A549 (cell line): ENCODE measurements at regions not wholly inside any gene's neighbourhood (a gene's known extent, or its start where the extent isn't known, plus 50 kb on each side); places are given as distances from the start of the nearest gene placed in this dataset.

ENCODE experiments used
- ATAC-seq, 2 experiments: fragments of 200-7000 bp in 1 of 2; fragments of >200 bp in 1 of 2; cut with Nextera tagmentation in 1 of 2; cut with Tn5 transposase in 1 of 2; 3 replicates each; pipeline versions ENCODE4 v1.8.0 to v1.9.1; 2018 to 2020; ENCODE audit warnings: mild to moderate bottlenecking in 1 of 2, moderate library complexity in 1 of 2
- CTCF ChIA-PET: fragments of 300-600 bp; sonication (Branson Sonifier 250); formaldehyde crosslinking; extraction: SDS; loops from one replicate; lab custom pipeline; 2021; ENCODE audit warnings: antibody characterized with exemption, inconsistent platforms; lab: Yijun Ruan, JAX
- POLR2A ChIA-PET: fragments of 350-600 bp; formaldehyde crosslinking; extraction: SDS; loops from one replicate; lab custom pipeline; 2021; ENCODE audit warnings: antibody characterized with exemption, inconsistent platforms; lab: Yijun Ruan, JAX
- DNase-seq, 2 experiments: peaks; one replicate each; pipeline versions ENCODE4 v3.0.0 to v3.0.0-alpha.2; 2011 to 2016; ENCODE audit warnings: low read depth in 1 of 2, low spot score in 1 of 2
- FAIRE-seq: peaks from 2 replicates; lab custom pipeline; 2011; peaks lifted over from hg19 to GRCh38; lab: Jason Lieb, UNC
- H3K27ac ChIP-seq, 2 experiments: fragments of >200 bp; sonication (Bioruptor Twin); formaldehyde crosslinking; 3 replicates each; pipeline ENCODE4 v1.5.1; 2016 to 2017
- H3K4me1 ChIP-seq: fragments of >200 bp; sonication (Bioruptor Twin); formaldehyde crosslinking; 3 replicates; pipeline ENCODE4 v1.6.1; 2016
- H3K4me2 ChIP-seq: fragments of >200 bp; sonication (Bioruptor Twin); formaldehyde crosslinking; 3 replicates; pipeline ENCODE4 v1.6.1; 2016
- H3K4me3 ChIP-seq: fragments of >200 bp; sonication (Bioruptor Twin); formaldehyde crosslinking; 3 replicates; pipeline ENCODE4 v1.5.1; 2016
- H3K9me3 ChIP-seq: fragments of >200 bp; sonication (Bioruptor Twin); formaldehyde crosslinking; 3 replicates; pipeline ENCODE4 v1.6.1; 2016
- BCL3 ChIP-seq: fragments of >200 bp; sonication (Bioruptor Twin); formaldehyde crosslinking; IDR thresholded peaks from 3 replicates; pipeline ENCODE4 v1.6.1; 2016
- CHD2 ChIP-seq: fragments of 150-350 bp; IDR thresholded peaks from 2 replicates; pipeline ENCODE4 v1.6.1; 2014; ENCODE audit warnings: low read length; ENCODE audit not compliant: partially characterized antibody
- CHD4 ChIP-seq: fragments of 200-600 bp; sonication (generic); IDR thresholded peaks from 2 replicates; pipeline ENCODE4 v1.6.1; 2016; ENCODE audit warnings: antibody characterized with exemption, mild to moderate bottlenecking, borderline replicate concordance
- ELK1 ChIP-seq: fragments of 150-350 bp; IDR thresholded peaks from 2 replicates; pipeline ENCODE4 v1.6.1; 2014; ENCODE audit warnings: low read depth, mild to moderate bottlenecking, low read length
- EP300 ChIP-seq, 2 experiments: fragments of >200 bp; sonication (Bioruptor Twin); formaldehyde crosslinking; IDR thresholded peaks; 2 replicates in 1 of 2; 3 replicates in 1 of 2; pipeline ENCODE4 v1.6.1; 2016 to 2017
- FOSL2 ChIP-seq, 2 experiments: fragments of 450-650 bp in 1 of 2; fragments of >200 bp in 1 of 2; sonication (Bioruptor Twin) in 1 of 2; formaldehyde crosslinking; IDR thresholded peaks; 2 replicates each; pipeline versions ENCODE4 v1.5.0 to v1.6.1; 2016 to 2020; ENCODE audit warnings: mild to moderate bottlenecking in 1 of 2, moderate library complexity in 1 of 2
- GATA3 ChIP-seq: IDR thresholded peaks from 2 replicates; pipeline ENCODE4 v1.6.1; 2012; ENCODE audit warnings: borderline replicate concordance
- HOXA7 ChIP-seq: fragments of 250-450 bp; sonication (Bioruptor Pico); IDR thresholded peaks from 2 replicates; pipeline ENCODE4 v1.5.0; 2020; ENCODE audit warnings: mild to moderate bottlenecking, moderate library complexity
- HOXB13 ChIP-seq: fragments of 250-450 bp; sonication (Bioruptor Pico); IDR thresholded peaks from 2 replicates; pipeline ENCODE4 v1.5.0; 2020; ENCODE audit warnings: low read depth, mild to moderate bottlenecking, moderate library complexity
- JUN ChIP-seq, 2 experiments: fragments of >200 bp; sonication (Bioruptor Twin); formaldehyde crosslinking; IDR thresholded peaks; 2 replicates in 1 of 2; 3 replicates in 1 of 2; pipeline ENCODE4 v1.6.1; 2016 to 2017
- JUNB ChIP-seq: fragments of >200 bp; sonication (Bioruptor Twin); formaldehyde crosslinking; IDR thresholded peaks from 2 replicates; pipeline ENCODE4 v1.6.1; 2016
- MYC ChIP-seq: IDR thresholded peaks from 2 replicates; pipeline ENCODE4 v1.6.1; 2012; ENCODE audit warnings: mild to moderate bottlenecking, inconsistent platforms, low read length, improper control_type of control experiment, borderline replicate concordance
- NPAS2 ChIP-seq: fragments of 250-450 bp; sonication (Bioruptor Pico); IDR thresholded peaks from 2 replicates; pipeline ENCODE4 v1.8.0; 2022; ENCODE audit warnings: mild to moderate bottlenecking, moderate library complexity, borderline replicate concordance
- POLR2AphosphoS2 ChIP-seq: conservative IDR thresholded peaks from 2 replicates; pipeline ENCODE4 v1.6.1; 2012; ENCODE audit warnings: low read length, improper control_type of control experiment, inconsistent platforms
- RCOR1 ChIP-seq: fragments of 150-350 bp; IDR thresholded peaks from 2 replicates; pipeline ENCODE4 v1.6.1; 2014; ENCODE audit warnings: antibody characterized with exemption, low read length, low read depth
- REST ChIP-seq: fragments of 200-600 bp; sonication (generic); IDR thresholded peaks from 2 replicates; pipeline ENCODE4 v1.6.1; 2016; ENCODE audit warnings: antibody characterized with exemption, mild to moderate bottlenecking, moderate library complexity
- SMC3 ChIP-seq: fragments of >200 bp; sonication (Bioruptor Twin); formaldehyde crosslinking; IDR thresholded peaks from 3 replicates; pipeline ENCODE4 v1.6.1; 2018; ENCODE audit warnings: inconsistent platforms
- ZC3H11A ChIP-seq: fragments of 450-650 bp; IDR thresholded peaks from 2 replicates; pipeline ENCODE4 v1.6.1; 2014; ENCODE audit warnings: antibody characterized with exemption, mild to moderate bottlenecking
- ZNF302 ChIP-seq: fragments of 250-450 bp; sonication (Bioruptor Pico); IDR thresholded peaks from 2 replicates; pipeline ENCODE4 v1.9.0; 2021; ENCODE audit warnings: inconsistent platforms, mild to moderate bottlenecking, moderate library complexity
- ZSCAN20 ChIP-seq: fragments of 250-450 bp; sonication (Bioruptor Pico); IDR thresholded peaks from 2 replicates; pipeline ENCODE4 v1.8.0; 2022; ENCODE audit warnings: mild to moderate bottlenecking, moderate library complexity
- WGBS: methylation state at CpG from one replicate; pipeline ENCODE4 v1.1.6; 2017; ENCODE audit errors: missing lambda C conversion rate; 5-methylcytosine and 5-hydroxymethylcytosine counted together
- TF ChIP-seq, protein P1 (sequence below): fragments of 250-450 bp; sonication (Bioruptor Pico); IDR thresholded peaks from 2 replicates; pipeline ENCODE4 v1.5.0; 2020; ENCODE audit warnings: low read depth, mild to moderate bottlenecking, moderate library complexity
- TF ChIP-seq, protein P2 (sequence below): IDR thresholded peaks from 2 replicates; pipeline ENCODE4 v1.6.1; 2012
- TF ChIP-seq, protein P3 (sequence below): fragments of >200 bp; sonication (Bioruptor Twin); formaldehyde crosslinking; IDR thresholded peaks from 2 replicates; pipeline ENCODE4 v1.6.1; 2016
- TF ChIP-seq, protein P4 (sequence below): fragments of 250-450 bp; sonication (Bioruptor Pico); IDR thresholded peaks from 2 replicates; pipeline ENCODE4 v1.5.0; 2021; ENCODE audit warnings: mild to moderate bottlenecking, moderate library complexity, borderline replicate concordance

DNA sequence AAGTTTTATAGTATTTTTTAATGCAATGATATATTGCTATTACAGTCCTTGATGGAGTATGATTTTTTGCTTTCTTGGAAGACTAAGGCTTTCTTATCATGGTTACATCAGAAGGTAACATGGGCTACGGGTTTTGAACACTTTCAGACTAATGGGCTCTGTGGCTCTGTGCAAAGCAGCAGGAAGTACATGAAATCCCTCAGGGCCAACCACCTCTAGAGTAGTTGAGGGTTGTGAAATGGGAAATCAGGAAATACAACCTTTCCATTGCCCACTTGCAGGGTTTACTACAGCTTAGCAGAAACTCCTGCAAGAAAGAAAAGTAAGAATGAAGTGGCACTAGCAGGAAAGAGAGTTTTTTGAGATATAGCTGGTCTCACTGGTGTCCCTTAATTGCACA lies 853.5 kb downstream of the KCNMA1 start:
- ChIA-PET POLR2A (no interaction called here), CTCF (no interaction called here)
- FAIRE-seq (no peak), ATAC-seq (no peak), DNase-seq (no peak)
- H3K27ac ChIP-seq, result no peak overlapping the region
- H3K4me3 ChIP-seq, result no peak overlapping the region
- H3K4me1 ChIP-seq, result no peaks in the 10 kb centered on the region
- no peak overlapping the region for H3K4me2 ChIP-seq
- H3K9me3 ChIP-seq, result peaks cover under 1% of the 10 kb centered on the region; the same call in 1 of the 3 replicates
- 6% methylated on average over 1 of the region's 1 CpG for WGBS
- no peak for TF ChIP-seq GATA3
- TF ChIP-seq CHD2, result no peak
- TF ChIP-seq, protein P1, sequence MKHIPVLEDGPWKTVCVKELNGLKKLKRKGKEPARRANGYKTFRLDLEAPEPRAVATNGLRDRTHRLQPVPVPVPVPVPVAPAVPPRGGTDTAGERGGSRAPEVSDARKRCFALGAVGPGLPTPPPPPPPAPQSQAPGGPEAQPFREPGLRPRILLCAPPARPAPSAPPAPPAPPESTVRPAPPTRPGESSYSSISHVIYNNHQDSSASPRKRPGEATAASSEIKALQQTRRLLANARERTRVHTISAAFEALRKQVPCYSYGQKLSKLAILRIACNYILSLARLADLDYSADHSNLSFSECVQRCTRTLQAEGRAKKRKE (CRISPR knock-in tag), result no peak
- no peak for TF ChIP-seq EP300 (IDR thresholded peaks at IDR 0.05)
- no peak for TF ChIP-seq ZNF302 (CRISPR knock-in tag)
- TF ChIP-seq HOXB13 (CRISPR knock-in tag), result no peak
- TF ChIP-seq, protein P2, sequence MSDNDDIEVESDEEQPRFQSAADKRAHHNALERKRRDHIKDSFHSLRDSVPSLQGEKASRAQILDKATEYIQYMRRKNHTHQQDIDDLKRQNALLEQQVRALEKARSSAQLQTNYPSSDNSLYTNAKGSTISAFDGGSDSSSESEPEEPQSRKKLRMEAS, result no peak
- no peak for TF ChIP-seq BCL3
- no peak for TF ChIP-seq POLR2AphosphoS2
- no peak for TF ChIP-seq ZSCAN20
- TF ChIP-seq JUN (IDR thresholded peaks at IDR 0.05), result no peak
- TF ChIP-seq, protein P3, sequence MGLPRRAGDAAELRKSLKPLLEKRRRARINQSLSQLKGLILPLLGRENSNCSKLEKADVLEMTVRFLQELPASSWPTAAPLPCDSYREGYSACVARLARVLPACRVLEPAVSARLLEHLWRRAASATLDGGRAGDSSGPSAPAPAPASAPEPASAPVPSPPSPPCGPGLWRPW, result no peak
- no peak for TF ChIP-seq SMC3
- TF ChIP-seq ELK1, result no peak
- TF ChIP-seq HOXA7 (CRISPR knock-in tag), result no peak
- TF ChIP-seq RCOR1, result no peak

- FAIRE-seq, result no peak
- Histone ChIP-seq H3K9me3 (no peaks in the 10 kb centered on the region; the same call in 2 of the 3 replicates), H3K4me1 (no peaks in the 10 kb centered on the region), H3K4me2 (no peak overlapping the region), H3K4me3 (no peak overlapping the region), H3K27ac (no peak overlapping the region)
- WGBS, result 12% methylated on average over 6 of the region's 6 CpGs
- ATAC-seq, result no peak
- POLR2A ChIA-PET, result no interaction called here
- no peak for DNase-seq
- CTCF ChIA-PET, result no interaction called here
- no peak for TF ChIP-seq ZNF302 (CRISPR knock-in tag)
- no peak for TF ChIP-seq HOXB13 (CRISPR knock-in tag)
- TF ChIP-seq SMC3, result no peak
- no peak for TF ChIP-seq CHD4
- TF ChIP-seq, protein P4, sequence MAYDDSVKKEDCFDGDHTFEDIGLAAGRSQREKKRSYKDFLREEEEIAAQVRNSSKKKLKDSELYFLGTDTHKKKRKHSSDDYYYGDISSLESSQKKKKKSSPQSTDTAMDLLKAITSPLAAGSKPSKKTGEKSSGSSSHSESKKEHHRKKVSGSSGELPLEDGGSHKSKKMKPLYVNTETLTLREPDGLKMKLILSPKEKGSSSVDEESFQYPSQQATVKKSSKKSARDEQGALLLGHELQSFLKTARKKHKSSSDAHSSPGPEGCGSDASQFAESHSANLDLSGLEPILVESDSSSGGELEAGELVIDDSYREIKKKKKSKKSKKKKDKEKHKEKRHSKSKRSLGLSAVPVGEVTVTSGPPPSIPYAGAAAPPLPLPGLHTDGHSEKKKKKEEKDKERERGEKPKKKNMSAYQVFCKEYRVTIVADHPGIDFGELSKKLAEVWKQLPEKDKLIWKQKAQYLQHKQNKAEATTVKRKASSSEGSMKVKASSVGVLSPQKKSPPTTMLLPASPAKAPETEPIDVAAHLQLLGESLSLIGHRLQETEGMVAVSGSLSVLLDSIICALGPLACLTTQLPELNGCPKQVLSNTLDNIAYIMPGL (CRISPR knock-in tag), result no peak
- TF ChIP-seq, protein P2, result no peak
- no peak for TF ChIP-seq FOSL2 (IDR thresholded peaks at IDR 0.05)
- TF ChIP-seq FOSL2 (CRISPR knock-in tag; IDR thresholded peaks at IDR 0.05), result no peak
- no peak for TF ChIP-seq ZC3H11A
- no peak for TF ChIP-seq CHD2
- TF ChIP-seq REST, result no peak
- TF ChIP-seq MYC, result no peak
- TF ChIP-seq JUNB, result no peak
- no peak for TF ChIP-seq NPAS2 (CRISPR knock-in tag)
- TF ChIP-seq ZSCAN20, result no peak
- TF ChIP-seq BCL3, result no peak
- no peak for TF ChIP-seq GATA3
Measured at GRCh38 chr10:76779796-76780301, 857.8 kb downstream of the KCNMA1 start.
